Fibroblast of mammary gland (primary cell): ENCODE measurements at regions not wholly inside any gene's neighbourhood (a gene's known extent, or its start where the extent isn't known, plus 50 kb on each side); places are given as distances from the start of the nearest gene placed in this dataset.
"Not testable (repeated sequence)": the region's sequence is repeated elsewhere in the genome, so short reads cannot be mapped to it uniquely, and the experiment has no call there.

Source experiments
- DNase-seq: peaks from one replicate; pipeline ENCODE4 v3.0.0-alpha.2; 2010; ENCODE audit warnings: low read depth
- H3K4me3 ChIP-seq: 2 replicates; pipeline ENCODE4 v1.5.1; 2011; ENCODE audit warnings: low read depth, mild to moderate bottlenecking, low read length, moderate library complexity; ENCODE audit not compliant: control insufficient read depth
- TF ChIP-seq, protein P1 (sequence below): conservative IDR thresholded peaks from 2 replicates; pipeline ENCODE4 v1.5.1; 2011; ENCODE audit warnings: low read depth, low read length, inconsistent platforms; ENCODE audit not compliant: control insufficient read depth, insufficient read depth

DNA sequence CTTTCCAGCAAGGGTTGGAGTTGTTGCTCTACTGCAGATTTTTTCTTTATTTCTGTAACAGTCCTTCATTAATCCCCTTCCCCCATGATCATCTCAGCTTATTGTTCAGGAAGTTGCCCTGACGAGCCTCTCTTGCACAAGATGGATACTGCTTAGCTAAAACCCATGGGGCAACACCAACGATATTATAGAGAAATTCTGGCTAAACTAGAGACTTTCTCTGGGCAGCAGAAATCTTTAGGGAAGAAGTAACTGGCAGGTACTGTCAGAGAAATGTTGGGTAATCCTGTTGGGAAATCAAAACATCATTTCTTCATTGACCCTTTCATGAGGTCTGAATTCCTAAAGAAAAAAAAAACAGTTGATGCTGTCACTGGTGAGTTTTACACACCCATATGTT is 921.3 kb downstream of the NLGN4X start:
- no peak overlapping the region for H3K4me3 ChIP-seq
- TF ChIP-seq, protein P1, sequence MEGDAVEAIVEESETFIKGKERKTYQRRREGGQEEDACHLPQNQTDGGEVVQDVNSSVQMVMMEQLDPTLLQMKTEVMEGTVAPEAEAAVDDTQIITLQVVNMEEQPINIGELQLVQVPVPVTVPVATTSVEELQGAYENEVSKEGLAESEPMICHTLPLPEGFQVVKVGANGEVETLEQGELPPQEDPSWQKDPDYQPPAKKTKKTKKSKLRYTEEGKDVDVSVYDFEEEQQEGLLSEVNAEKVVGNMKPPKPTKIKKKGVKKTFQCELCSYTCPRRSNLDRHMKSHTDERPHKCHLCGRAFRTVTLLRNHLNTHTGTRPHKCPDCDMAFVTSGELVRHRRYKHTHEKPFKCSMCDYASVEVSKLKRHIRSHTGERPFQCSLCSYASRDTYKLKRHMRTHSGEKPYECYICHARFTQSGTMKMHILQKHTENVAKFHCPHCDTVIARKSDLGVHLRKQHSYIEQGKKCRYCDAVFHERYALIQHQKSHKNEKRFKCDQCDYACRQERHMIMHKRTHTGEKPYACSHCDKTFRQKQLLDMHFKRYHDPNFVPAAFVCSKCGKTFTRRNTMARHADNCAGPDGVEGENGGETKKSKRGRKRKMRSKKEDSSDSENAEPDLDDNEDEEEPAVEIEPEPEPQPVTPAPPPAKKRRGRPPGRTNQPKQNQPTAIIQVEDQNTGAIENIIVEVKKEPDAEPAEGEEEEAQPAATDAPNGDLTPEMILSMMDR: no peak
- no peak for DNase-seq

DNA sequence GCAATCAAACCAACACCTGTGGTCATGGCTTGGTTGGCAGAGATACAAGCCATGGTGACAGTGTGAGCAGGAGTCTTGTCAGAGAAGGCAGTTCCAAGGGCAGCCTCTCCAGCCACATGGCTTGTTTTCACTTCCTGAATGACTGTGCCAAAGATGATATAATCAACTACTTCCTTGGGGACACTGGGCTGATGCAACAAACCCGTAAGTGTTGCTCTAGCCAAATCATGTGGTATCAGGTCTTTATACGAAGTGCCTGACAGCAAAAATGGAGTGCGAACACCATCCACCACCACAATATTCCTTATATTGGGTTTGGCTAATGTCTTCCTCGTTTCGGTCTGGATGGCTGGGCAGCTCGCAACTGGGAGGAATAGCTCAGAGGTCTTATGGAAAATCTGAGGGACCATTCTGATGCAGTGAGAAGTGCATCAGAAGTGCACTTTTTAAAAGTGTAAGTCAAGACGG is 922.0 kb downstream of the NLGN4X start:
- TF ChIP-seq, protein P1: no peak
- no peak overlapping the region for H3K4me3 ChIP-seq
- no peak for DNase-seq

- H3K4me3 ChIP-seq: no peak overlapping the region
- DNase-seq: no peak
- TF ChIP-seq, protein P1: no peak
Measured at GRCh38 chrX:5305452-5305851, 923.2 kb downstream of the NLGN4X start.

DNA sequence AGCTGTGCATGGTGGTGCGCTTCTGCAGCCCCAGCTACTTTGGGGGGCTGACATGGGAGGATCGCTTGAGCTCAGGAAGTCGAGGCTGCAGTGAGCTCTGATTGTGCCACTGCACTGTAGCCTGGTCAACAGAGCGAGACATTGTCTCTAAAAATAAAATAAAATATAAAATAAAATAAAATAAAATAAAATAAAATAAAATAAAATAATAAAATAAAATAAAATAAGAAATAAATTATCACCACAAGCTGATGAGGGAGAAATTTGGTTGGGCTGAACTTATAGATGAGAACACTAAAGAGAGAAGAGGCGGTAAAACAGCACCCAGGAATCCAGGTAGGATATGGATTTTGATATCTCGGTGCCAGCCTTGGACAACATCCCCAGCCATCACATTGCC is 933.7 kb downstream of the NLGN4X start:
- TF ChIP-seq, protein P1: no peak
- no peak overlapping the region for H3K4me3 ChIP-seq
- DNase-seq: no peak

GRCh38 chrX:5290635-5291034 is 938.0 kb downstream of the NLGN4X start:
- no peak for DNase-seq
- TF ChIP-seq, protein P1: no peak
- H3K4me3 ChIP-seq: no peak overlapping the region

GRCh38 chrX:5289949-5290348 is 938.7 kb downstream of the NLGN4X start:
- H3K4me3 ChIP-seq, DNase-seq: not testable (repeated sequence)

DNA sequence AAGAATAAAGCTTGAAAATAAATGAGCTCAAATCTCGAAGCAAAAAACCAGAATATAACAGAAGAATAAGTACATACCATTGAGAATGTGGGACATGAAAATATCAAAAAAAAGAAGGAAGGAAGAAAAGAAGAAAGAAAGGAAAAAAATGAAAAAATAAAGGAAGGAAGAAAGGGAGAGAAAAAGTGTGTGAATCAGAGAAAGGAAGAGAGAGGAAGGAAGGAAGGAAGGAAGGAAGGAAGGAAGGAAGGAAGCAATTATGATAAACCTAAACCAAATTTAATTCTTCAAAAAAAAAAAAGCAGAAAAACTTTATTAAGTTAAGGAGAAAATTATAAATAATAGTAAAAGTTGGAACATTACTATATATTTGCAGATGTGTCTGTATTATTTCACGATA is 949.8 kb downstream of the NLGN4X start:
- no peak for DNase-seq
- H3K4me3 ChIP-seq: no peak overlapping the region
- TF ChIP-seq, protein P1: no peak
